ENCODE measurements at regions not wholly inside any gene's neighbourhood (a gene's known extent, or its start where the extent isn't known, plus 50 kb on each side); places are given as distances from the start of the nearest gene placed in this dataset.

- DNase-seq, result peak; percentile 87
These were observed 96.3 kb upstream of the NOCT start for GRCh38 chr4:138919094-138919936.

- DNase-seq, result no peak
These were observed 97.3 kb upstream of the NOCT start for GRCh38 chr4:138918169-138918869.

GRCh38 chr4:138916763-138917162 is 98.8 kb upstream of the NOCT start:
- no peak for DNase-seq

GRCh38 chr4:138915756-138916155 is 99.8 kb upstream of the NOCT start:
- no peak for DNase-seq

- DNase-seq, result no peak
These were observed 102.8 kb upstream of the NOCT start for GRCh38 chr4:138912704-138913340.

- DNase-seq, result peak; percentile 11
These were observed 103.5 kb upstream of the NOCT start for GRCh38 chr4:138911909-138912703.

GRCh38 chr4:138910914-138911336 is 104.7 kb upstream of the NOCT start:
- peak; percentile 99 for DNase-seq

- DNase-seq, result peak; percentile 17
These were observed 105.2 kb upstream of the NOCT start for GRCh38 chr4:138910195-138910913.

- no peak for DNase-seq
These were observed 106.0 kb upstream of the NOCT start for GRCh38 chr4:138909587-138909986.

- DNase-seq, result no peak
These were observed 107.4 kb upstream of the NOCT start for GRCh38 chr4:138908134-138908533.

GRCh38 chr4:138907174-138907573 is 108.4 kb upstream of the NOCT start:
- DNase-seq, result no peak

- DNase-seq, result no peak
These were observed 110.8 kb upstream of the NOCT start for GRCh38 chr4:138904793-138905192.

GRCh38 chr4:138903185-138903584 is 112.4 kb upstream of the NOCT start:
- DNase-seq, result no peak

GRCh38 chr4:138902705-138903104 is 112.9 kb upstream of the NOCT start:
- DNase-seq, result no peak

- no peak for DNase-seq
These were observed 114.4 kb upstream of the NOCT start for GRCh38 chr4:138901177-138901576.

GRCh38 chr4:138899999-138900398 is 115.6 kb upstream of the NOCT start:
- DNase-seq, result no peak

GRCh38 chr4:138898282-138898681 is 117.3 kb upstream of the NOCT start:
- DNase-seq, result no peak

- no peak for DNase-seq
These were observed 117.8 kb upstream of the NOCT start for GRCh38 chr4:138897811-138898226.

- DNase-seq, result no peak
These were observed 120.9 kb upstream of the NOCT start for GRCh38 chr4:138894709-138895108.

GRCh38 chr4:138894011-138894410 is 121.6 kb upstream of the NOCT start:
- no peak for DNase-seq

GRCh38 chr4:138892483-138893407 is 122.8 kb upstream of the NOCT start:
- no peak for DNase-seq

Data from dermis blood vessel endothelial cell (primary cell).